ENCODE measurements at regions not wholly inside any gene's neighbourhood (a gene's known extent, or its start where the extent isn't known, plus 50 kb on each side); places are given as distances from the start of the nearest gene placed in this dataset.

DNA sequence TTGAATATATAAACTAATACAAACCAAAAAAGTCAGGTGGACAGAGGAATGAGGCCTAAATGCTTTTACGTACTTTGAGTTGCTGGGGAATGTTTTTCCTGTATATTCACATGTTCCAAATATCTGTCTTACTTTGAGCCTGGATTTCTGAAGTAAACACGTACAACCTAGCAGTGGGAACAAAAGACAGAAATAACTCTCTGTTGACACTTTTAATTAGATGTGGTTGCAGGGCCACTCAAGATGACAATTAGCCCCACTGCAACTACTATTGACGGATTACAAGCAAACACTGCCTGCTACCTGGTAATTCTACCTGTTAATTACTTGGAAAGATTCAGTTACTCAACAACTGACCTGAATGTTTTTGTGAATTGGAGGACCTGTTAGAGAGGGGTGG lies 196.9 kb downstream of the TTLL7 start:
- TF ChIP-seq, protein P1, sequence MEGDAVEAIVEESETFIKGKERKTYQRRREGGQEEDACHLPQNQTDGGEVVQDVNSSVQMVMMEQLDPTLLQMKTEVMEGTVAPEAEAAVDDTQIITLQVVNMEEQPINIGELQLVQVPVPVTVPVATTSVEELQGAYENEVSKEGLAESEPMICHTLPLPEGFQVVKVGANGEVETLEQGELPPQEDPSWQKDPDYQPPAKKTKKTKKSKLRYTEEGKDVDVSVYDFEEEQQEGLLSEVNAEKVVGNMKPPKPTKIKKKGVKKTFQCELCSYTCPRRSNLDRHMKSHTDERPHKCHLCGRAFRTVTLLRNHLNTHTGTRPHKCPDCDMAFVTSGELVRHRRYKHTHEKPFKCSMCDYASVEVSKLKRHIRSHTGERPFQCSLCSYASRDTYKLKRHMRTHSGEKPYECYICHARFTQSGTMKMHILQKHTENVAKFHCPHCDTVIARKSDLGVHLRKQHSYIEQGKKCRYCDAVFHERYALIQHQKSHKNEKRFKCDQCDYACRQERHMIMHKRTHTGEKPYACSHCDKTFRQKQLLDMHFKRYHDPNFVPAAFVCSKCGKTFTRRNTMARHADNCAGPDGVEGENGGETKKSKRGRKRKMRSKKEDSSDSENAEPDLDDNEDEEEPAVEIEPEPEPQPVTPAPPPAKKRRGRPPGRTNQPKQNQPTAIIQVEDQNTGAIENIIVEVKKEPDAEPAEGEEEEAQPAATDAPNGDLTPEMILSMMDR (IDR thresholded peaks at IDR 0.05; ENCODE audit: low read depth, low read length), result no peak

DNA sequence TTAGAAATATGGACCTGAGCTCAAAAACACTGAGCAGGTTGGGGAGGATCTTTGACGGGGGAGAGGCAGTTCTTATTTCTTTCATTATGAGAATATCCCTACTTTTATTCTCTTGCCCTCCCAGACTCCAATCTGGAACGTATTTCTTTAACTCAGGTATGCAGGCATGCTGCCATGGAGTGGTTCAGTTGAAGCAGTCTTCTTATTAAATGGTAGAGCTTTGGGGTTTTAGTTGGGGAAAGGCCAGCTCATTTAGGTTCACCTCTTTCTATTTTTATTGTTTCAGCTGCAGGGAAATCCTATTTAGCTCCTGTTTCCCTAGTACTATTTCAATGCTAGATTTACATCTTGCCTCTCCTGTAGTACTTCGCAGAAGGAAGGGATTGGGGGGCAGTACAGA lies 198.9 kb downstream of the TTLL7 start:
- TF ChIP-seq, protein P1 (IDR thresholded peaks at IDR 0.05; ENCODE audit: low read depth, low read length), result no peak
- DNase-seq (ENCODE audit: extremely low read depth, low read depth), result no peak

More for the DNA sequence above, 196.9 kb downstream of the TTLL7 start:
- DNase-seq (ENCODE audit: extremely low read depth, low read depth), result no peak

DNA sequence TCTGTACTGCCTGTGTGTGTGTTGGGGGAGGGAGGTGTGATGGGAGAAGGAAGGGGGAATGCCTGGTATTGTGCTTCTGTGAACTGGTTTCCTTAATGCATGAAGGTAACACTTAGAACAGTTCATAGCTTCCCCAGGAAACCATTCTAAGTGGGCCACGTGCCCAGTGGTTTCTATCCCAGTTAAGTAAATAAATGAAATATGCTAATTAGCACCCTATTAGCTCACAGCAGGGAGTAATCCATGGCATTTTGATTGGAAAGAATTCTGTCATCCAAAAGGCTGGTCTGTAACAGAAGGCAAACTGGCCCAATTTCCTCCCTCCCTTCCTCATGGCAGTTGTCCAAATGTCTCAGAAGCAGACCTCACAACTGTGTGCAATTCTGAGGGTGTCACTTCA lies 199.3 kb downstream of the TTLL7 start:
- DNase-seq (ENCODE audit: extremely low read depth, low read depth), result no peak
- TF ChIP-seq, protein P1 (IDR thresholded peaks at IDR 0.05; ENCODE audit: low read depth, low read length), result no peak

DNA sequence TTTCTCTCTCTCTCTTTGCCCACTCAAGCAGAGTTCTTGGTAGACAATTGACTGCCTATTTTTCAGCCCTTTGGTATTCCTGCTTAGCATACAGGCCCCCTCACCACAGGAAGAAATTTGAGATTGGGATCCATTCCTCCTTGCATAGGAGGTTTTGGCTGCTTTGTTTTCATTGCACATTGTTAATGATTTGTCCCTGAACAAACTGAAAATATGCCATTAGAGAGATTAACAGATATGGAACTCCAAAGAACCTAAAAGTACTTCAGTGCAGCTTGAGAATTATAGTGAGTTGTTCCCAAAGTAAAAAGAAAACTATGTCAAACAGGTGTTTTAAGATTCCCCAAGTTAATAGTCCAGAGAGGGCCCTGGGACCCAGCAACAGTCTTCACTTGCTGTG lies 200.0 kb downstream of the TTLL7 start:
- no peak for DNase-seq (ENCODE audit: extremely low read depth, low read depth)
- TF ChIP-seq, protein P1 (IDR thresholded peaks at IDR 0.05; ENCODE audit: low read depth, low read length), result no peak

DNA sequence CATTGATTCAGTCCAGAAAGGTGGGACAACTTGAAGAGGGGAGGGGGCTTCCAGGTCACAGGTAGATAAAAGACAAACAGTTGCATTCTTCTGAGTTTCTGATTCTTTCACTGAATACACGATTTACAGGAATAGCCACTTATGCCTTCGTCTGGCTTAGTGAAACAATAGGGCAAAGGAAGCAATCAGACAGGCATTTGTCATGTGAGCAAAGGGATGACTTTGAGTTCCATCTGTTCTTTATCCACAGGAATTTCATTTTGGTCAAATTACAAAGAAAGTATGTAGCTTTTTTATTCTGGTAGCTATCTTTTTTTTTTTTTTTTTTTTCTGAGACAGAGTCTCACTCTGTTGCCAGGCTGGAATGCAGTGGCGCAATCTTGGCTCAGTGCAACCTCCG lies 202.5 kb downstream of the TTLL7 start:
- TF ChIP-seq, protein P1 (IDR thresholded peaks at IDR 0.05; ENCODE audit: low read depth, low read length), result no peak
- no peak for DNase-seq (ENCODE audit: extremely low read depth, low read depth)

DNA sequence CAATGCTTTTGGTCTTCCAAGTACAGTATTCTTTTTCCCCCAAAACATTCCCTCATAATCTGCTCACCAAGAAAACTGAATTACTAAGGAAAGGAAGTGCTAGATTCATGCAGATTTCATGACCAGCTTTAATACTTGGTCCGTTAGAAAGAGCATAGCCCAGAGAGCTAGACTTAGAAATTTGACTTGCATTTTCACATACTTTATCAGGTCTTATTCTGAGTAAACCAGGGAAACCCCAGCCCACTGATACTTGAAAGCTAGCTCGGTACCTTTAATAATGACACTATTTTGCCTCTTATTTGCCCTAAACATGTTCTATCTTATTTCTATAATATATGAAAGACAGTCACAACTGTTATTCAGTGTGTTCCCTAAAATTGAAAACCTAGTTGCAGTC lies 204.5 kb downstream of the TTLL7 start:
- no peak for DNase-seq (ENCODE audit: extremely low read depth, low read depth)
- TF ChIP-seq, protein P1 (IDR thresholded peaks at IDR 0.05; ENCODE audit: low read depth, low read length), result no peak

DNA sequence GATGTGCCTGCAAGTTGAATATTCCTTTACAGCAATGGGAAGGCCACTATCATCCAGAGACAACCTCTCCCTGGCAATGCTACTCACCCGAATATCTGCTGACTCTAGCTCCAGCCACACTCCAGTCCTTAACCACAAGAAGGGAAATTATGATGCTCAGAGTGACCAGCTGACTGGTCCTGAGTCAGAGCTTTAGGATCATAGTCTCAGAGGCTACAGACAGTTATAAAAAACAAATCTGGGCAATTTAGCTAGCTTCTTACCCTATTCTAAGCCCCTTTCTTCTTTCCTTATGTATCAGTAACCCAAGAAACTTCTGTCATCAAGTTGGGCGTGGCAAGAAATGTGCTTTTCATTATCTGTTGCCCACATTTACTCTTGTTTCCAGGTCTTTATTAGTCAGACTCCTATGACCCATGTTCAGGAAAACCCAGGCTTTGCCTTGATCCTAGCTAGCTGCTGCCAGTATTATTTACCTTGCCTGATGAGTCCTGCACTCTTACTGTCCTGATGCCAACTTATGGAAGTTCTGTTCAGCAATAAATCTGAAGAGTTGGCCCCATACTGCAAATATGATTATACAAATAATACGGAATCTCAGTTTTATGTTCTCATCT lies 207.0 kb downstream of the TTLL7 start:
- peak; percentile 32 for DNase-seq (ENCODE audit: extremely low read depth, low read depth)
- TF ChIP-seq, protein P1 (IDR thresholded peaks at IDR 0.05; ENCODE audit: low read depth, low read length), result no peak

All from AG09319 (cell line).